HG02973 (cell line): ENCODE measurements at regions not wholly inside any gene's neighbourhood (a gene's known extent, or its start where the extent isn't known, plus 50 kb on each side); places are given as distances from the start of the nearest gene placed in this dataset.
"Not testable (repeated sequence)": the region's sequence is repeated elsewhere in the genome, so short reads cannot be mapped to it uniquely, and the experiment has no call there.

ENCODE experiments used
- ATAC-seq: cut with Tn5 transposase; IDR thresholded peaks from one replicate; pipeline ENCODE4 v1.9.1; 2021; ENCODE audit warnings: moderate library complexity; ENCODE audit not compliant: unreplicated experiment

DNA sequence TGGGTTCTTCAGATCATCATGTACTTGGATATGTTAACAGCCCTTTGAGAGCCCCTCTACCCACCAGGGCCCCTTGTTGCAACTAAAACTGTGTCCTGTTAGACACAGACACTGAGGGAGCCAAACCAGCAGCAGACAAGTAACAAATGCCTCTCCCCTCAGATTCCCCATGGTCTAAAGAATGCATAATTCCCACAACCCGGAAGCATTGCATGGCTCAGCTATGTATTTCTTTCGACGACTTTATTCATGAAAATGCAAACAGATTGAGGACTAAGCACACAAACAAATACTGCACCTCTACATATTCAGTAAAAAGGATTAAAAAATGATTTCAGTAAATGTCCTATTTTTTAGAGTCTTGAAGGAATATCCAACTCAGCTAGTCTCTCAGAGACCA, 70.1 kb upstream of the HECW1 start:
- no peak for ATAC-seq

DNA sequence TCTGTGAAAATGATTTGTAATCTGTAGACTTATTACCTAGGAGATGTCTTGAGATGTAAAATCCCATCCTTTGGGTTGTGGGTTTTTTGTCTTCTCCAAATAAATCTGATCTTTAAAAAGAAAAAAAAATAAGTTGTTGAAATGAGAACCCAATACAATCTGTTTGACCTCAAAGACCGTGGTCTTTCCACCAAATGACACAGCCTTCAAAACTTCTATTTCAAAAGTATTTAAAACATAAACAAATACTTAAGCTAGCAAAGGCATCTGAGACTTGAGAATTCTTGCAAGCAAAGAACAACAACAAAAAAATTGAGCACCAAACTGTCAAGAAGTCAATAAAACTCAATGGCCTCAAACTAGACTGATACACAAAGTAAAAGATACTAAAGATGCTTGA, 67.9 kb upstream of the HECW1 start:
- ATAC-seq: no peak

DNA sequence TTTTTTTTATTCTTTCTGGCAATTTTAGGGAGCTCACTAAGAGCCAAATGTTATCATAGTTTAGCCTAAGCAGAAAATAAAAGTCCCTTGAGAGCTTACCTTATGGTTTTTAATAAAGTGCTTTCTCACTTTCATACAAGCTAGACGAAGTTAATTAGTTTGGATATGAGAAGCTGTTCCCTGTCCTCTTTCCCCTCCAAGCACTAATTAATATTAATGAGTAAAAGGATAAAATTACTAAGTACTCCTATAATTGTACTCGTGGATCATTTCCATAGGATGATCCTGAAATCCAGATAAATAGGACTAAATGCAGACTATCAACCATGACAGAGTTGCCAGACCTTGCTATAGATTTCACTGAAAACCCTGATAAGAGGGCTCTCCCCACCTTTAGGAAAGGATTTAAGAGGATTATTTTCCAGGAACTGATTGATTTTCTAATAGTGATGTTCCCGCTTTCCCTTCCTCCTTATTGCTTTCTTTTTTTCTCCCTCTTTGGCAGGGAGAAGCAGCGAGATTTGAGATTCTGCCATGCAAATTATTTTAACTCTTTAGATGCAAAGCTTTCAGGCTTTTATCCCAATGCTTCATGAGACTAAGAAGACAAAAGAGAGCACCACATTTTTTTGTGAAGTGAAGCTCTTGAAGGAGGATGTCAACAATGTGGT, 58.3 kb upstream of the HECW1 start:
- ATAC-seq: no peak

DNA sequence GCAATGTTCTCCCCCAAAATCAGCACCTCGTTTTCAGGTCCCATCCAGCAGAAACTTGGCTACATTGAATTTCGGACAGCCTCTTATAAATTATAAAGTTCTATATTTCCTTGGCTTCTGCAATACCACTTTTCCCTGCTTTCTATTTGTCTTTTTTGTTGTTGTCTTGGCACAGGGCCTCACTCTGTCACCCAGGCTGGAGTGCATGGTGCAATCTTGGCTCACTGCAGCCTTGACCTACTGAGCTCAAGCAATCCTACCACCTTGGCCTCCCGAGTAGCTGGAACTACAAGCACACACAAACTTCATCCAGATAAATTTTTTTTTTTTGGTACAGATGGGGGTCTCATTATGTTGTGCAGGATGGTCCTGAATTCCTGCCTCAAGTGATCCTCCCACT, 55.3 kb upstream of the HECW1 start:
- ATAC-seq: no peak

DNA sequence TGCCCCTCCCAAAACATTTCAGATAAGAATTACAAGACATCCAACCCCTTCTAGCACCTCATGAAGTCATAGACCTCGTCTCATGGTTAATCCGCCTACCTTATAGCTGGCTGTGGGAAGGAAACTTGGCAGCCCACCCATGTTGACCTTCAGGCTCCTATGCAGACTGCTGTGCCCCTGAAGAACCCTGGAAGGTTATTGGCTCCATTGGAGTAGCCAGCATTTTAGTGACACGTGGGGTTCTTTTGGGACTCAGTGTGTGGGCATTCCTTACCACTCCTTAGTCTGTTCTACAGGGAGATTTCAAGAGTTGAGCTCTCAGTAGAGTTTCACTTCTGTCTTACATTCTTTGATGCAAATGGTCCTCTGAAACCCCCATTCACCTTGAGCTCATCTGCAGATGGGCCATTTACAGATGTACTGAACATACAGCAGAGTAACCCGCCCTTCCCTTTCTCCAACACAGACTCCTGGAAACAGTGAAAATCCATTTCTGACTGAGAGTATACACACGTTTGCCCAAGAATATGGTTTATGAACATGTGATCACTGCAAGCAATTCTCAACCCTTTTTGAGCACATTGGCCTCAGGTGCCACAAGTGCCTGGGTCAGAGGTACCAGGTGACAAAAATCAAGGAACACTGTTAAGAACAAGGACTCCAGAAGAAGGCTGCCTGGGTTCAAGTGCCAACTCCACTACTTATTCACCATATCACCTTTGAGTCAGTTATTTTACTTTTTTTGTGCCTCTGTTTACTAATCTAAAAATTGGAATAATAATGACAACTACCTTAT, 54.0 kb upstream of the HECW1 start:
- peak; percentile 40 for ATAC-seq

DNA sequence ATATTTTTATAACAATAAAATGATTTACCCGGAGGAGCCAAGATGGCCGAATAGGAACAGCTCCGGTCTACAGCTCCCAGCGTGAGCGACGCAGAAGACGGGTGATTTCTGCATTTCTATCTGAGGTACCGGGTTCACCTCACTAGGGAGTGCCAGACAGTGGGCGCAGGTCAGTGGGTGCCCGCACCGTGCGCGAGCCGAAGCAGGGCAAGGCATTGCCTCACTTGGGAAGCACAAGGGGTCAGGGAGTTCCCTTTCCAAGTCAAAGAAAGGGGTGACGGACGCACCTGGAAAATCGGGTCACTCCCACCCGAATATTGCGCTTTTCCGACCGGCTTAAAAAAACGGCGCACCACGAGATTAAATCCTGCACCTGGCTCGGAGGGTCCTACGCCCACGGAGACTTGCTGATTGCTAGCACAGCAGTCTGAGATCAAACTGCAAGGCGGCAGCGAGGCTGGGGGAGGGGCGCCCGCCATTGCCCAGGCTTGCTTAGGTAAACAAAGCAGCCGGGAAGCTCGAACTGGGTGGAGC, 53.3 kb upstream of the HECW1 start:
- ATAC-seq: not testable (repeated sequence)
